K562 (cell line): ENCODE measurements at regions not wholly inside any gene's neighbourhood (a gene's known extent, or its start where the extent isn't known, plus 50 kb on each side); places are given as distances from the start of the nearest gene placed in this dataset.

Source experiments
- ATAC-seq: fragments of 200-7000 bp; cut with Tn5 transposase; 3 replicates; pipeline ENCODE4 v1.9.1; 2020; ENCODE audit warnings: moderate library complexity
- BruUV-seq: library from RNA; stranded (reverse); fragments of 400-500 nt; replicated peaks from 2 replicates; lab custom pipeline; 2021; lab: Mats Ljungman, UMichigan
- CTCF ChIA-PET: fragments of 300-600 bp; formaldehyde crosslinking; extraction: SDS; loops from one replicate; lab custom pipeline; 2021; ENCODE audit warnings: low intra/inter-chr PET ratio; lab: Yijun Ruan, JAX
- POLR2A ChIA-PET: fragments of 300-600, 350-650 bp; sonication (Branson Sonifier 250); formaldehyde crosslinking; extraction: SDS; loops from one replicate; lab custom pipeline; 2021; ENCODE audit warnings: antibody characterized with exemption, inconsistent platforms; lab: Yijun Ruan, JAX
- DNase-seq, 4 experiments: peaks; one replicate each; pipeline versions ENCODE4 v3.0.0 to v3.0.0-alpha.2; 2011 to 2018; ENCODE audit warnings: low spot score in 3 of 4, mixed read lengths in 3 of 4; ENCODE audit errors: extremely low read depth in 1 of 4
- FAIRE-seq: peaks from 2 replicates; lab custom pipeline; 2011; peaks lifted over from hg19 to GRCh38; lab: Jason Lieb, UNC
- H2AFZ ChIP-seq: 2 replicates; pipeline ENCODE4 v1.6.0; 2011; ENCODE audit warnings: low read depth, low read length, control low read depth, inconsistent platforms
- H3K27ac ChIP-seq: fragments of 200-600 bp; 3 replicates; pipeline ENCODE4 v1.8.0; 2011; ENCODE audit warnings: low read depth, mild to moderate bottlenecking, control low read depth, inconsistent platforms, low read length, moderate library complexity, mixed read lengths; ENCODE audit errors: extremely low read depth
- H3K27me3 ChIP-seq, 2 experiments: fragments of 300-600 bp in 1 of 2; 2 replicates in 1 of 2; 3 replicates in 1 of 2; pipeline versions ENCODE4 v1.6.0 to v1.8.0; 2011; ENCODE audit warnings: inconsistent platforms in 2 of 2, low read length in 2 of 2, mild to moderate bottlenecking in 1 of 2, mixed read lengths in 1 of 2, moderate library complexity in 1 of 2; ENCODE audit not compliant: control insufficient read depth in 2 of 2, insufficient read depth in 2 of 2
- H3K36me3 ChIP-seq: fragments of 300-600 bp; 3 replicates; pipeline ENCODE4 v1.8.0; 2011; ENCODE audit warnings: mild to moderate bottlenecking, low read length, inconsistent platforms; ENCODE audit not compliant: control insufficient read depth, insufficient read depth
- H3K4me1 ChIP-seq, 2 experiments: fragments of 200-600 bp in 1 of 2; replicated peaks in 1 of 2; 2 replicates in 1 of 2; 3 replicates in 1 of 2; pipeline versions ENCODE4 v1.5.1 to v1.8.0; 2011; ENCODE audit warnings: inconsistent platforms in 2 of 2, low read length in 2 of 2, mild to moderate bottlenecking in 1 of 2, mixed read lengths in 1 of 2, moderate library complexity in 1 of 2; ENCODE audit not compliant: control insufficient read depth in 2 of 2, insufficient read depth in 2 of 2
- H3K4me2 ChIP-seq: 2 replicates; pipeline ENCODE4 v1.6.1; 2011; ENCODE audit warnings: low read length, control low read depth, inconsistent platforms, mixed read lengths; ENCODE audit not compliant: insufficient read depth
- H3K4me3 ChIP-seq: fragments of 200-600 bp; sonication (generic), shearing (Covaris generic); 2 replicates; pipeline ENCODE4 v1.5.1; 2016; ENCODE audit warnings: control low read depth, inconsistent platforms
- H3K79me2 ChIP-seq: fragments of 200-600 bp; 3 replicates; pipeline ENCODE4 v1.8.0; 2011; ENCODE audit warnings: low read length, inconsistent platforms; ENCODE audit not compliant: control insufficient read depth, insufficient read depth
- H3K9ac ChIP-seq, 2 experiments: 2 replicates each; pipeline versions ENCODE4 v1.6.0 to v1.6.1; 2011; ENCODE audit warnings: low read depth in 2 of 2, low read length in 2 of 2, control low read depth in 1 of 2, inconsistent platforms in 1 of 2, mild to moderate bottlenecking in 1 of 2, mixed read lengths in 1 of 2; ENCODE audit not compliant: insufficient read depth in 1 of 2
- H3K9me1 ChIP-seq: one replicate; pipeline ENCODE4 v1.6.0; 2011; ENCODE audit warnings: inconsistent platforms, mild to moderate bottlenecking, low read length, moderate library complexity; ENCODE audit not compliant: control insufficient read depth, insufficient read depth
- H3K9me3 ChIP-seq: replicated peaks from 2 replicates; pipeline ENCODE4 v1.5.1; 2011; ENCODE audit warnings: low read depth, low read length, inconsistent platforms; ENCODE audit not compliant: control insufficient read depth, insufficient read depth
- H4K20me1 ChIP-seq: replicated peaks from 2 replicates; pipeline ENCODE4 v1.6.1; 2011; ENCODE audit warnings: low read length, inconsistent platforms, mixed read lengths; ENCODE audit not compliant: control insufficient read depth, insufficient read depth
- JUNB ChIP-seq: fragments of 450-650 bp; formaldehyde crosslinking; conservative IDR thresholded peaks from 2 replicates; pipeline ENCODE4 v1.4.0; 2020; ENCODE audit warnings: mild to moderate bottlenecking
- MYC ChIP-seq, 2 experiments: fragments of 250-450 bp in 1 of 2; sonication (Bioruptor Pico) in 1 of 2; IDR thresholded peaks; 2 replicates each; pipeline versions ENCODE4 v1.5.1 to v1.6.1; 2012 to 2021; ENCODE audit warnings: low read depth in 2 of 2, borderline replicate concordance in 1 of 2, improper control_type of control experiment in 1 of 2, low read length in 1 of 2, mild to moderate bottlenecking in 1 of 2, moderate library complexity in 1 of 2
- NCOR1 ChIP-seq: fragments of 450-650 bp; IDR thresholded peaks from 2 replicates; pipeline ENCODE4 v1.6.1; 2016; ENCODE audit warnings: mild to moderate bottlenecking, moderate library complexity
- NFATC3 ChIP-seq: fragments of 450-650 bp; IDR thresholded peaks from 2 replicates; pipeline ENCODE4 v1.6.1; 2017; ENCODE audit warnings: mild to moderate bottlenecking
- PPARD ChIP-seq: fragments of 250-450 bp; sonication (Bioruptor Pico); IDR thresholded peaks from 2 replicates; pipeline ENCODE4 v1.8.0; 2022; ENCODE audit warnings: inconsistent platforms, mild to moderate bottlenecking, moderate library complexity
- SMARCA4 ChIP-seq: fragments of 450-650 bp; IDR thresholded peaks from 2 replicates; pipeline ENCODE4 v1.6.1; 2016
- SRSF3 ChIP-seq: fragments of 200-400 bp; formaldehyde crosslinking; IDR thresholded peaks from 2 replicates; pipeline ENCODE4 v1.6.1; 2016; ENCODE audit warnings: mild to moderate bottlenecking, low read length, moderate library complexity; ENCODE audit not compliant: insufficient read depth
- TCFL5 ChIP-seq: fragments of 250-450 bp; sonication (Bioruptor Pico); conservative IDR thresholded peaks from 2 replicates; pipeline ENCODE4 v1.6.1; 2021; ENCODE audit warnings: mild to moderate bottlenecking, moderate library complexity, matching md5 sums
- TEAD1 ChIP-seq, 2 experiments: fragments of 450-650 bp in 1 of 2; sonication (generic) in 1 of 2; formaldehyde crosslinking; IDR thresholded peaks; 2 replicates each; pipeline versions ENCODE4 v1.4.0 to v1.8.0; 2020 to 2022; ENCODE audit warnings: mild to moderate bottlenecking in 2 of 2, missing genetic modification reagents in 1 of 2
- TRIM24 ChIP-seq, 2 experiments: fragments of 450-650 bp; IDR thresholded peaks; 2 replicates each; pipeline ENCODE4 v1.6.1; 2016
- ZNF445 ChIP-seq: fragments of 250-450 bp; sonication (Bioruptor Pico); IDR thresholded peaks from 2 replicates; pipeline ENCODE4 v1.4.0; 2020; ENCODE audit warnings: low read depth, mild to moderate bottlenecking, moderate library complexity
- WGBS: fragments of 100-300 bp; shearing (Covaris generic); methylation state at CpG from one replicate; pipeline ENCODE4 v1.1.6; 2016; ENCODE audit warnings: low coverage, mixed read lengths; ENCODE audit not compliant: insufficient coverage; ENCODE audit errors: missing lambda C conversion rate; 5-methylcytosine and 5-hydroxymethylcytosine counted together
- in situ Hi-C: fragments of 300-500 bp; cut with MboI; formaldehyde crosslinking; loops from 4 replicates; pipeline ENCODE4 v1.15.0; 2018; ENCODE audit warnings: inconsistent platforms, mixed read lengths
- intact Hi-C: fragments of 100-400 bp; cut with micrococcal nuclease; formaldehyde crosslinking; loops from 2 replicates; pipeline ENCODE4 v1.14.2; 2022
- TF ChIP-seq, protein P1 (sequence below): sonication (generic); formaldehyde crosslinking; IDR thresholded peaks from 2 replicates; pipeline ENCODE4 v1.8.1; 2023; ENCODE audit warnings: mild to moderate bottlenecking, missing genetic modification reagents
- TF ChIP-seq, protein P2 (sequence below): fragments of 200-400 bp; formaldehyde crosslinking; IDR thresholded peaks from 2 replicates; pipeline ENCODE4 v1.6.1; 2017; ENCODE audit warnings: mild to moderate bottlenecking, low read depth, low read length, moderate library complexity

DNA sequence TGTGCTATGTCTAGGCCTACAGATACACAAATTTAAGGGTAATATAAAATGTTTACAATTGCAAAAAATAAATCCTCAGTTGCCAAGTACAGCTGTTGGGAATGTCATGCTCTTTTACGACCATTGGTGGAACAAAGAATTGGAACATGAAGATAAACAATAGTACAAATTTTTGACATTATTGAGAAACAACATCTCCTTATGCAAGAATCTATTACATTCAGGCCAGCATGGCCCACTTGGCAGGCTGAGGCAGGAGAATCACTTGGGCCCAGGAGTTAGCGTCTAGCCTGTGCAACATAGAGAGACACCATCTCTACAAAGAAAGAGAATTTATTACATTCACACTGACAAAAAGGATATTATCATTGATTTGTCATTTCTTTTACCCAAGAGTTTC lies 135.9 kb upstream of the NTF3 start:
- ChIA-PET POLR2A (no interaction called here), CTCF (no interaction called here)
- no peak overlapping the region for H2AFZ ChIP-seq
- H3K4me1 ChIP-seq: 0 out of 5 replicates have a peak, but pooled peaks cover 0 to 4% of the 10 kb centered on the region in 2 experiments
- no peak overlapping the region for H3K4me3 ChIP-seq
- H3K9ac ChIP-seq: no peak overlapping the region
- no peak for TF ChIP-seq MYC (IDR thresholded peaks at IDR 0.05; ENCODE audit: low read depth, low read length)
- no peak for TF ChIP-seq MYC (CRISPR knock-in tag; IDR thresholded peaks at IDR 0.05; ENCODE audit: borderline replicate concordance, low read depth)
- no peak for TF ChIP-seq PPARD
- TF ChIP-seq, protein P1, sequence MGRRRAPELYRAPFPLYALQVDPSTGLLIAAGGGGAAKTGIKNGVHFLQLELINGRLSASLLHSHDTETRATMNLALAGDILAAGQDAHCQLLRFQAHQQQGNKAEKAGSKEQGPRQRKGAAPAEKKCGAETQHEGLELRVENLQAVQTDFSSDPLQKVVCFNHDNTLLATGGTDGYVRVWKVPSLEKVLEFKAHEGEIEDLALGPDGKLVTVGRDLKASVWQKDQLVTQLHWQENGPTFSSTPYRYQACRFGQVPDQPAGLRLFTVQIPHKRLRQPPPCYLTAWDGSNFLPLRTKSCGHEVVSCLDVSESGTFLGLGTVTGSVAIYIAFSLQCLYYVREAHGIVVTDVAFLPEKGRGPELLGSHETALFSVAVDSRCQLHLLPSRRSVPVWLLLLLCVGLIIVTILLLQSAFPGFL (CRISPR knock-in tag): no peak
- TF ChIP-seq TRIM24 (IDR thresholded peaks at IDR 0.05): no peak
- TF ChIP-seq JUNB: no peak
- TF ChIP-seq, protein P2, sequence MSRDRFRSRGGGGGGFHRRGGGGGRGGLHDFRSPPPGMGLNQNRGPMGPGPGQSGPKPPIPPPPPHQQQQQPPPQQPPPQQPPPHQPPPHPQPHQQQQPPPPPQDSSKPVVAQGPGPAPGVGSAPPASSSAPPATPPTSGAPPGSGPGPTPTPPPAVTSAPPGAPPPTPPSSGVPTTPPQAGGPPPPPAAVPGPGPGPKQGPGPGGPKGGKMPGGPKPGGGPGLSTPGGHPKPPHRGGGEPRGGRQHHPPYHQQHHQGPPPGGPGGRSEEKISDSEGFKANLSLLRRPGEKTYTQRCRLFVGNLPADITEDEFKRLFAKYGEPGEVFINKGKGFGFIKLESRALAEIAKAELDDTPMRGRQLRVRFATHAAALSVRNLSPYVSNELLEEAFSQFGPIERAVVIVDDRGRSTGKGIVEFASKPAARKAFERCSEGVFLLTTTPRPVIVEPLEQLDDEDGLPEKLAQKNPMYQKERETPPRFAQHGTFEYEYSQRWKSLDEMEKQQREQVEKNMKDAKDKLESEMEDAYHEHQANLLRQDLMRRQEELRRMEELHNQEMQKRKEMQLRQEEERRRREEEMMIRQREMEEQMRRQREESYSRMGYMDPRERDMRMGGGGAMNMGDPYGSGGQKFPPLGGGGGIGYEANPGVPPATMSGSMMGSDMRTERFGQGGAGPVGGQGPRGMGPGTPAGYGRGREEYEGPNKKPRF: no peak
- TF ChIP-seq NFATC3: no peak
- no peak for TF ChIP-seq TEAD1 (CRISPR knock-in tag; IDR thresholded peaks at IDR 0.05)
- TF ChIP-seq ZNF445 (CRISPR knock-in tag): no peak
- no peak for TF ChIP-seq SRSF3
- TF ChIP-seq NCOR1: no peak
- no peak for TF ChIP-seq SMARCA4
- no peak for TF ChIP-seq TCFL5
- no peak for FAIRE-seq
- no peaks in the 10 kb centered on the region for H3K27me3 ChIP-seq
- no peaks in the 10 kb centered on the region for H3K9me1 ChIP-seq
- H3K36me3 ChIP-seq: no peaks in the 10 kb centered on the region; the same call in 2 of the 3 replicates
- ATAC-seq: no peak
- intact Hi-C loops: no loop called here
- H3K79me2 ChIP-seq: no peaks in the 10 kb centered on the region
- H3K9me3 ChIP-seq: no peaks in the 10 kb centered on the region
- BruUV-seq: no TSS peak
- DNase-seq: no peak
- 89% methylated on average over 2 of the region's 2 CpGs for WGBS
- no peak overlapping the region for H3K4me2 ChIP-seq
- in situ Hi-C loops: no loop called here
- no peak overlapping the region for H3K27ac ChIP-seq
- no peaks in the 10 kb centered on the region for H4K20me1 ChIP-seq
